ENCODE measurements at regions not wholly inside any gene's neighbourhood (a gene's known extent, or its start where the extent isn't known, plus 50 kb on each side); places are given as distances from the start of the nearest gene placed in this dataset.

- TF ChIP-seq ZBTB33 (IDR thresholded peaks at IDR 0.05) (no peak), FOXA1 (IDR thresholded peaks at IDR 0.05) (no peak), HNF4A (conservative IDR thresholded peaks at IDR 0.05) (no peak), CTCF (IDR thresholded peaks at IDR 0.05; ENCODE audit: low read depth, low read length, missing input control) (no peak), EGR1 (IDR thresholded peaks at IDR 0.05; ENCODE audit: low read depth in 2 of 2) (no peak), FOXA2 (IDR thresholded peaks at IDR 0.05) (no peak), NR2F2 (IDR thresholded peaks at IDR 0.05) (no peak)
These were observed 153.1 kb upstream of the PRMT8 start (continued) for GRCh38 chr12:3337944-3338343.

GRCh38 chr12:3339221-3339620 lies 151.8 kb upstream of the PRMT8 start:
- DNase-seq (ENCODE audit: low spot score) = no peak
- Histone ChIP-seq H3K9me3 (ENCODE audit: control insufficient read depth in 4 of 4, low read length in 3 of 4) (no peaks in the 10 kb centered on the region), H3K36me3 (ENCODE audit: control insufficient read depth in 4 of 4, insufficient read depth in 3 of 4, low read depth in 1 of 4, low read length in 3 of 4) (no peaks in the 10 kb centered on the region), H3K9ac (ENCODE audit: low read depth in 1 of 2, low read length in 2 of 2) (no peak overlapping the region), H3K27me3 (ENCODE audit: control insufficient read depth in 4 of 4, insufficient read depth in 4 of 4, low read length in 3 of 4) (peaks cover 0 to 5% (median 0%) of the 10 kb centered on the region in 4 donors), H3K27ac (ENCODE audit: low read depth in 1 of 2, low read length in 2 of 2) (no peak overlapping the region), H3K4me3 (ENCODE audit: low read depth in 1 of 3, low read length in 3 of 3) (no peak overlapping the region), H3K4me1 (ENCODE audit: control insufficient read depth in 4 of 4, insufficient read depth in 4 of 4, low read length in 3 of 4) (no peaks in the 10 kb centered on the region)
- TF ChIP-seq ATF3 (IDR thresholded peaks at IDR 0.05) = no peak
- TF ChIP-seq CTCF (IDR thresholded peaks at IDR 0.05; ENCODE audit: low read depth, low read length, missing input control) = no peak
- no peak for TF ChIP-seq HNF4G (IDR thresholded peaks at IDR 0.05)
- TF ChIP-seq HNF4A (conservative IDR thresholded peaks at IDR 0.05) = no peak
- TF ChIP-seq EGR1 (IDR thresholded peaks at IDR 0.05; ENCODE audit: low read depth in 2 of 2) = no peak
- TF ChIP-seq JUND (IDR thresholded peaks at IDR 0.05) = no peak
- TF ChIP-seq SP1 (IDR thresholded peaks at IDR 0.05) = no peak
- TF ChIP-seq RAD21 (IDR thresholded peaks at IDR 0.05) = no peak
- TF ChIP-seq TAF1 (conservative IDR thresholded peaks at IDR 0.05) = no peak
- no peak for TF ChIP-seq ZBTB33 (IDR thresholded peaks at IDR 0.05)
- TF ChIP-seq REST (IDR thresholded peaks at IDR 0.05) = no peak
- TF ChIP-seq NR2F2 (IDR thresholded peaks at IDR 0.05) = no peak
- TF ChIP-seq GABPA (IDR thresholded peaks at IDR 0.05 in 1 of 2, conservative IDR thresholded peaks at IDR 0.05 in 1 of 2) = no peak
- TF ChIP-seq MAX (IDR thresholded peaks at IDR 0.05) = no peak
- no peak for TF ChIP-seq FOXA2 (IDR thresholded peaks at IDR 0.05)
- no peak for TF ChIP-seq FOXA1 (IDR thresholded peaks at IDR 0.05)
- TF ChIP-seq RXRA (IDR thresholded peaks at IDR 0.05) = no peak
- TF ChIP-seq YY1 (IDR thresholded peaks at IDR 0.05) = no peak
- WGBS = 94% methylated on average over 7 of the region's 7 CpGs
